ENCODE measurements at regions not wholly inside any gene's neighbourhood (a gene's known extent, or its start where the extent isn't known, plus 50 kb on each side); places are given as distances from the start of the nearest gene placed in this dataset.

DNA sequence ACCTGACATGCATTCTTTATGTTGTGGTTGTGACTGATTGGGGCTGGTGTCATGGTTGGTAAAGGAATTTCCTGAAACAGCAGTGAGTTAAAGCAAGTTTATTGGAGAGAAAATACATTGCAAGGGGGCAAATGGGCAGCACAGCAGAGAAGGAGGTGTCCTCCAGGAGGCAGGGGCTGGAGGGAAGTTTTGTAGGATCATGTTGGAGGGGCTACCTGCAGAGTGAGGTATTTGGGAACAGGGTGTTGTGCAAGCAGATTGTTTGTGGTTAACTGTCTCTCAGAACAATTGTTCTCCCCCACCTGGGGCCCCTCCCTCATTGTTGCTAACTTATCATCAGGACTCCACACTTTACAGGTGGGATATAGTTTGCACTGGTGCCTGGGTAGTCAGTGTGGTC is 196.0 kb downstream of the NSUN3 start:
- TF ChIP-seq CTCF (IDR thresholded peaks at IDR 0.05 in 2 of 3, conservative IDR thresholded peaks at IDR 0.05 in 1 of 3; ENCODE audit: borderline replicate concordance in 1 of 3, insufficient read depth in 1 of 3, low read depth in 2 of 3, low read length in 2 of 3) = no peak
- no peak for TF ChIP-seq EZH2phosphoT487 (IDR thresholded peaks at IDR 0.05; ENCODE audit: borderline replicate concordance)
- no peak for TF ChIP-seq RAD21 (IDR thresholded peaks at IDR 0.05; ENCODE audit: low read depth)
- TF ChIP-seq ZFX (IDR thresholded peaks at IDR 0.05) = no peak
- TF ChIP-seq ZBTB33 (IDR thresholded peaks at IDR 0.05; ENCODE audit: extremely low read depth, insufficient replicate concordance, low read length) = no peak
- TF ChIP-seq JUND (IDR thresholded peaks at IDR 0.05) = no peak
